NCI-H1092 treated with DMSO at 0.1 percent for 48 hours (cell line): ENCODE measurements at regions not wholly inside any gene's neighbourhood (a gene's known extent, or its start where the extent isn't known, plus 50 kb on each side); places are given as distances from the start of the nearest gene placed in this dataset.
"Not testable (repeated sequence)": the region's sequence is repeated elsewhere in the genome, so short reads cannot be mapped to it uniquely, and the experiment has no call there.

Source experiments
- DNase-seq: peaks from one replicate; lab custom pipeline; 2025; lab: John Stamatoyannopoulos, UW

DNA sequence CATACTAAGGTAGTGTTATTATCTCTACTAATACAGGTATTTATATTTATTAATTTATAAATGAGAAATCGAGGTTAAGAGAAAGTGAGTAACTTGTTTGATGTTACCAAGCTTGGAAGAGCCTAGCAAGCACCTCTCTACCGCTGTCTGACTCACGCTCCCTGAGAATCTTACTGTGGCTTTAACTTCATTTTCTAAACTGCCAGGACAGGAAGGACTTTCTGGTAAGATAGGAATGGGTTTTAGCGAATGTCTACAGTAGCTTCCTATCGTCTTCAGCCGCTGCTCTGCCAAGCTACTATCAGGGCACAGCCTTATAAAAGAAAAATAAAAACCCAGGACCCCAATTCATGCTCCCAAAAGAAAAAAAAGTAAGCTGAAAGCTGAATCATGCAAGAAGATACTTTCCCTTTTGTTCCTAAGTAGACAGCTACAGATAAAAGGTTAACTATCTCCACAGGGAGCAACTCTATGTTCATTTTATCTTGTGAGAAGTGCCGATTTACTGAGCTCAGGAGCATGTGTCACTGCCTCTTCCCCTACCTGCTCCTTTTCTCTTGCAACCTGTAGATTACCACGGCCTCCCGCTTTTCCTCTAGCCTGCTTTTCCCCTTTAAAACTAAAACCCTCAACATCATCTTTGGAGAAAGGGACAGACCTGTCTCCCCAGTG, 60.2 kb downstream of the THNSL1 start:
- no peak for DNase-seq

GRCh38 chr10:25078658-25079431, 62.4 kb downstream of the THNSL1 start:
- no peak for DNase-seq

- DNase-seq = peak; percentile 70
Measured at GRCh38 chr10:25080880-25081581, 64.6 kb downstream of the THNSL1 start.

- peak; percentile 16 for DNase-seq
Measured at GRCh38 chr10:25082276-25083204, 66.1 kb downstream of the THNSL1 start.

- no peak for DNase-seq
Measured at GRCh38 chr10:25083546-25084111, 67.2 kb downstream of the THNSL1 start.

- DNase-seq = no peak
Measured at GRCh38 chr10:25084447-25084846, 68.0 kb downstream of the THNSL1 start.

GRCh38 chr10:25094590-25094989, 78.2 kb downstream of the THNSL1 start:
- DNase-seq = no peak

GRCh38 chr10:25097669-25098411, 77.0 kb upstream of the GPR158 start:
- DNase-seq = no peak

GRCh38 chr10:25100141-25100540, 74.7 kb upstream of the GPR158 start:
- DNase-seq = no peak

GRCh38 chr10:25101461-25102146, 73.2 kb upstream of the GPR158 start:
- no peak for DNase-seq

GRCh38 chr10:25102147-25102822, 72.5 kb upstream of the GPR158 start:
- DNase-seq = no peak

GRCh38 chr10:25103703-25104102, 71.1 kb upstream of the GPR158 start:
- DNase-seq = no peak

GRCh38 chr10:25104441-25104840, 70.4 kb upstream of the GPR158 start:
- no peak for DNase-seq

- no peak for DNase-seq
Measured at GRCh38 chr10:25105262-25105661, 69.5 kb upstream of the GPR158 start.

DNA sequence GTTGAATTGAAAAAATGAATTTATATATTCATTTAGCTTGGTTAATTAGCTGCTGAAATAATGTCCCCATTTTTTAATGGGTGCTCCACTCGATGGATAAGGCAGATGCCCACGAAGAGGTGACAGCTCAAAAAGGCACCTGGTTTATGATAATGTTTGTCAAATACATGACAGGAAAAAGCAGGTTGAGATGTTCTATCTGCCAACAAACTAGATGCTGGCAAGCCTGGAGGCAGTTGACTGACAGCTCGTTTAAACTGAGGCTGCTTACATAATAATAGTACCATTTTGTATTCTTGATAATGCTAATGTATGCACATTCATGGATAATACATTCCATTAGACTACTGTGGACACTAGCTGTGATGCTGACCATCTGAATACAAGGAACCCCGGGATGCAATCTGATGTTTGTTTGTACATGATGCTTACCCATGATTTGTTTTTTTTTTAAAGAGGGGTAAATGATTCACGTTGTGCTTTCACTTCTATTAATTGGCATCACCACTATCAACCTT, 69.0 kb upstream of the GPR158 start:
- no peak for DNase-seq

DNA sequence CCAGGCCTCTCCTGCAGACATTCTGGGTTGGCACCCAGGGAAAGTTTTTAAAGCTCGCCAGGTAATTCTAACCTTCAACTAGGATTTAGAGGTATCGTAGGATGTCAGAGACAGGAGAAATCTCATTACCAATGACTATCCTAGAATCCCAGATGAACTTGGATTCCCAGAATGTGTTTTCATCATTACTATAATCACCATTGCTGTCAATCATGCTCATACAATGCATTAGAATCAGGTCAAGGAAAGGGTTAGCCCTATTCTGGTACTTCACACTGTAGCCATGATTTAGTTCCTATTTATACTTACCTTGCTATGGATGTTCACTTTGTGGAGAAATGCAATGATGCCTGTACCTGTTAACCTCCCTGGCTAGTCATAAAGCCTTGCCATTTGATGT, 67.0 kb upstream of the GPR158 start:
- DNase-seq = no peak

DNA sequence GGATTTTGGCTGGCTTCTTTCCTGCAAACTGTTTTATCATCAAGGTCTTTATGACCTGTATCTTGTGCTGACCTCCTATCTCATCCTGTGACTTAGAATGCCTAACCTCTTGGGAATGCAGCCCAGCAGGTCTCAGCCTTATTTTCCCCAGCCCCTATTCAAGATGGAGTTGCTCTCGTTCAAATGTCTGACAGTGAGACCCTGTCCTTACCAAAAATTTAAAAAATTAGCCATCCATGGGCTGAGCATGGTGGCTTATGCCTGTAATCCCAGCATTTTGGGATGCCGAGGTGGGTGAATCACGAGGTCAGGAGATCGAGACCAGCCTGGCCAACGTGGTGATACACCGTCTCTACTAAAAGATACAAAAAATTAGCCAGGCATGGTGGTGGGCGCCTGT, 64.9 kb upstream of the GPR158 start:
- DNase-seq = not testable (repeated sequence)

DNA sequence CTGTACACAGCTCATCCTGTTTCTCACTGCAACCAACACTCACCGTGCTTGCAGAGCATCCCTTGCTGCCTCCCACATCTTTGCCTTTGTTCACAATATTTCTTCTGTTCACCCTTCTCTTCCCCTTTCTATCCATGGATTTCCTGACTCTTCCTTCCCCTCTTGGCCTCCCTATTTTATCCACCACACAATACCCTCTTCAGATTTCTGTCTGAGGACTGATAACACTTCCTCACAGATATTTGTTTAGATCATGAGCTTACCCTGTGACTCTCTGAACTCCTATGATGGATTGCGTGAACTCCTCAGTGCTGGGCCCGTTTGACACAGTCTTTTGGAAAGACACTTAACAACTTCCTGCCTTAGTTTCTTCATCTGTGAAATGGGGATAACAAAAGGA, 62.8 kb upstream of the GPR158 start:
- no peak for DNase-seq
